ENCODE measurements at regions not wholly inside any gene's neighbourhood (a gene's known extent, or its start where the extent isn't known, plus 50 kb on each side); places are given as distances from the start of the nearest gene placed in this dataset.

DNA sequence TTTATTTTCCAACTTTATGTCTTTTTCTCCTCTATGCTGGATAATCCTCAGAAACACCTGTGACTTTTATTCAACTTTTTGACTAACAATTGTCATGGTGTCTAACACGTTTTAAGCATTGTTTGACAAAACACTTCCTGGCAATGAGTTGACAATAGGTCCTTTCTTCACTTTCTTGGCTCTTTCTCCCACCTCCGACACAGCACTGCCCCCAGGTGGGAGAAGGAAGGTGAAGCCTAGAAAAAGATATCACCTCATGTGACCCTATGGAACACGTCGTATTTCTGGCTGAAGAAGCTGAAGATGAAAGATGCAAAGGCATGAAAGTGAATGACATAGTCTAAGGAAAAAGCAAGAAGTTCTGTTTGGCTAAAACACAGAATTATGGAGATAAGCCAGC, 430.0 kb downstream of the ETNK1 start:
- no peaks in the 10 kb centered on the region for H3K27me3 ChIP-seq (ENCODE audit: insufficient read depth, low read length, poor library complexity)
- no peak overlapping the region for H3K56ac ChIP-seq (ENCODE audit: low read length)
- WGBS (ENCODE audit: extremely low coverage, insufficient coverage, low lambda C conversion rate): no CpG with 5 or more reads among the region's 4 CpGs
- no peak overlapping the region for H3K27ac ChIP-seq (ENCODE audit: low read depth, low read length)
- no peaks in the 10 kb centered on the region for H3K36me3 ChIP-seq (ENCODE audit: control insufficient read depth, insufficient read depth, low read length)
- H3K79me1 ChIP-seq (ENCODE audit: low read length): no peaks in the 10 kb centered on the region
- no peak overlapping the region for H4K5ac ChIP-seq (ENCODE audit: low read length)
- H3K4ac ChIP-seq (ENCODE audit: low read depth, low read length): no peak overlapping the region
- H3K79me2 ChIP-seq (ENCODE audit: control insufficient read depth, insufficient read depth, low read length): no peaks in the 10 kb centered on the region
- no peak overlapping the region for H3K4me2 ChIP-seq (ENCODE audit: low read length)
- no peak overlapping the region for H3K18ac ChIP-seq (ENCODE audit: low read length)
- no peak overlapping the region for H4K8ac ChIP-seq (ENCODE audit: low read depth, low read length)
- no peak overlapping the region for H3K23ac ChIP-seq (ENCODE audit: low read length)
- no peak overlapping the region for H2BK5ac ChIP-seq (ENCODE audit: low read length)
- peak; percentile 84 for DNase-seq
- H2AK5ac ChIP-seq (ENCODE audit: low read length): no peak overlapping the region
- no peak overlapping the region for H3K9ac ChIP-seq (ENCODE audit: low read length)
- no peaks in the 10 kb centered on the region for H3K4me1 ChIP-seq (ENCODE audit: control insufficient read depth, low read depth, low read length)
- H2BK120ac ChIP-seq (ENCODE audit: low read depth, low read length): no peak overlapping the region
- H2BK15ac ChIP-seq (replicated peaks; ENCODE audit: low read depth): no peak overlapping the region
- no peak overlapping the region for H3K4me3 ChIP-seq (ENCODE audit: low read length)

DNA sequence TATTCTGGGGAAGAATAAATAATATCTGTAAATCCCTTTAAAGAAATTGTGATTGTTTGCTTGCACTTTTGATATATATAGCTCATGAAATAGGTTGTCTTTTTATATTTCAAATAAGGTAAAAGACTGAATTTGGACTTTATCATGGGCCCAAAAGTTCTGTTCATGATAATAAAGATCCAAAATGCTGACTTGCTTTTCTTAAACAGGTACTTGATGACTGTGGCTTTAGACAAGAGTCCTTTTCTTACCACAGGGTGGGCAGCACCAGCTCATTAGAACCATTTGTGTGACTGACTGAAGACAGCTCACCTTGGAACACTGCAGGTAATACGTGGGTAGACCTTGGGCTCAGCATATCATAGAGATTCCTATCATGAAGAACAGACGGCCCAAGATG, 432.6 kb downstream of the ETNK1 start:
- DNase-seq: no peak

DNA sequence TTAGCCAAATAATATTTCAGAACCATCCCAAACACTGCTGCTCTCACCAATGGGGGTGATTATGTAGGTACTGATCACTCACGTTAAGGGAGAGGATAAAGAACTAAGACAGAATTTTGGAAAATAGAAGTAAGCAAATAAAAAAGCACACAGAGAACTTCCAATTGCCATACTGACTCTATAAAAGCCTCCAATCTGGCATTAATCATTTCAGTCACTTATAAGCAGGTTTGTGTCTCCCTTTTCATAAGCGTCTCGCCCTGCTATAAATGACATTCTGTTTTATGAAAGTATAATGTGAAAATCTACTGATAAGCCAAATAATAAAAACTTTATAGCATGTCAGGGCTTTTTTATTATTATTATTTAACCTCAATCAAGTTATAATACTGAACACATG, 435.2 kb downstream of the ETNK1 start:
- H3K56ac ChIP-seq (ENCODE audit: low read length): no peak overlapping the region
- no peak overlapping the region for H4K5ac ChIP-seq (ENCODE audit: low read length)
- no CpG with 5 or more reads among the region's 3 CpGs for WGBS (ENCODE audit: extremely low coverage, insufficient coverage, low lambda C conversion rate)
- no peak overlapping the region for H3K4ac ChIP-seq (ENCODE audit: low read depth, low read length)
- H3K27me3 ChIP-seq (ENCODE audit: insufficient read depth, low read length, poor library complexity): no peaks in the 10 kb centered on the region
- H3K4me1 ChIP-seq (ENCODE audit: control insufficient read depth, low read depth, low read length): no peaks in the 10 kb centered on the region
- no peak overlapping the region for H3K18ac ChIP-seq (ENCODE audit: low read length)
- no peak overlapping the region for H4K8ac ChIP-seq (ENCODE audit: low read depth, low read length)
- no peak overlapping the region for H3K27ac ChIP-seq (ENCODE audit: low read depth, low read length)
- H3K9ac ChIP-seq (ENCODE audit: low read length): no peak overlapping the region
- no peak overlapping the region for H3K4me2 ChIP-seq (ENCODE audit: low read length)
- H3K79me2 ChIP-seq (ENCODE audit: control insufficient read depth, insufficient read depth, low read length): no peaks in the 10 kb centered on the region
- H3K79me1 ChIP-seq (ENCODE audit: low read length): no peaks in the 10 kb centered on the region
- DNase-seq: no peak
- H3K4me3 ChIP-seq (ENCODE audit: low read length): no peak overlapping the region
- no peak overlapping the region for H3K23ac ChIP-seq (ENCODE audit: low read length)
- H2BK15ac ChIP-seq (replicated peaks; ENCODE audit: low read depth): no peak overlapping the region
- H2BK120ac ChIP-seq (ENCODE audit: low read depth, low read length): no peak overlapping the region
- no peaks in the 10 kb centered on the region for H3K36me3 ChIP-seq (ENCODE audit: control insufficient read depth, insufficient read depth, low read length)
- no peak overlapping the region for H2AK5ac ChIP-seq (ENCODE audit: low read length)
- no peak overlapping the region for H2BK5ac ChIP-seq (ENCODE audit: low read length)

More for the DNA sequence above, 432.6 kb downstream of the ETNK1 start:
- Histone ChIP-seq H3K23ac (ENCODE audit: low read length) (no peak overlapping the region), H3K27ac (ENCODE audit: low read depth, low read length) (no peak overlapping the region), H3K9ac (ENCODE audit: low read length) (no peak overlapping the region), H3K36me3 (ENCODE audit: control insufficient read depth, insufficient read depth, low read length) (no peaks in the 10 kb centered on the region), H3K18ac (ENCODE audit: low read length) (no peak overlapping the region), H3K4me3 (ENCODE audit: low read length) (no peak overlapping the region), H3K27me3 (ENCODE audit: insufficient read depth, low read length, poor library complexity) (no peaks in the 10 kb centered on the region), H3K56ac (ENCODE audit: low read length) (no peak overlapping the region), H2BK5ac (ENCODE audit: low read length) (no peak overlapping the region), H2BK15ac (replicated peaks; ENCODE audit: low read depth) (no peak overlapping the region), H4K5ac (ENCODE audit: low read length) (no peak overlapping the region), H3K79me2 (ENCODE audit: control insufficient read depth, insufficient read depth, low read length) (no peaks in the 10 kb centered on the region), H3K4ac (ENCODE audit: low read depth, low read length) (peak overlapping the region; percentile 31), H3K4me2 (ENCODE audit: low read length) (no peak overlapping the region), H4K8ac (ENCODE audit: low read depth, low read length) (no peak overlapping the region), H3K79me1 (ENCODE audit: low read length) (no peaks in the 10 kb centered on the region), H3K4me1 (ENCODE audit: control insufficient read depth, low read depth, low read length) (no peaks in the 10 kb centered on the region), H2AK5ac (ENCODE audit: low read length) (no peak overlapping the region), H2BK120ac (ENCODE audit: low read depth, low read length) (no peak overlapping the region)
- no CpG with 5 or more reads among the region's 2 CpGs for WGBS (ENCODE audit: extremely low coverage, insufficient coverage, low lambda C conversion rate)

DNA sequence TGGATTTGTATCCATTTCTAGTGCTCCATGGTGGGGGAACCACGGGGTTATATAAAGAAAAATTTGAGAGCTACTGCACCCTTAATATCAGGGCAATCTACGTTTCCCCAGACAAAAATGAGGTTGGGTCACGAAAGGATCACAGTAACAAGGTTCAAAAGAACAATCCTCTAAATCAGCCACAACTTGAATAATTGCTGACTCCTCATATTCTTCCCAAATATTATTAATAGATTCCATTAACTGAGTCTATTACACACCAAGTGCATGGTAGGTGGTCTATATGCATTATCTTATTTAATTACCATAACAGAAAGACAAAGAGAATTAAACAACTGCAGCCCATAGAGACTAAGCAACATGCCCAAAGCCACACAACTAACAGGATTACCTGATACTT, 438.2 kb downstream of the ETNK1 start:
- Histone ChIP-seq H3K4ac (ENCODE audit: low read depth, low read length) (no peak overlapping the region), H2BK15ac (replicated peaks; ENCODE audit: low read depth) (no peak overlapping the region), H3K36me3 (ENCODE audit: control insufficient read depth, insufficient read depth, low read length) (no peaks in the 10 kb centered on the region), H3K27me3 (ENCODE audit: insufficient read depth, low read length, poor library complexity) (no peaks in the 10 kb centered on the region), H3K9ac (ENCODE audit: low read length) (no peak overlapping the region), H3K79me1 (ENCODE audit: low read length) (no peaks in the 10 kb centered on the region), H3K4me3 (ENCODE audit: low read length) (no peak overlapping the region), H3K18ac (ENCODE audit: low read length) (no peak overlapping the region), H3K4me1 (ENCODE audit: control insufficient read depth, low read depth, low read length) (no peaks in the 10 kb centered on the region), H3K79me2 (ENCODE audit: control insufficient read depth, insufficient read depth, low read length) (no peaks in the 10 kb centered on the region), H2AK5ac (ENCODE audit: low read length) (no peak overlapping the region), H2BK120ac (ENCODE audit: low read depth, low read length) (no peak overlapping the region), H3K56ac (ENCODE audit: low read length) (no peak overlapping the region), H4K8ac (ENCODE audit: low read depth, low read length) (no peak overlapping the region), H3K23ac (ENCODE audit: low read length) (no peak overlapping the region), H3K4me2 (ENCODE audit: low read length) (no peak overlapping the region), H4K5ac (ENCODE audit: low read length) (no peak overlapping the region), H2BK5ac (ENCODE audit: low read length) (no peak overlapping the region), H3K27ac (ENCODE audit: low read depth, low read length) (no peak overlapping the region)
- no CpG with 5 or more reads among the region's 3 CpGs for WGBS (ENCODE audit: extremely low coverage, insufficient coverage, low lambda C conversion rate)
- DNase-seq: no peak

GRCh38 chr12:23066095-23066494, 441.1 kb downstream of the ETNK1 start:
- no peaks in the 10 kb centered on the region for H3K27me3 ChIP-seq (ENCODE audit: insufficient read depth, low read length, poor library complexity)
- WGBS (ENCODE audit: extremely low coverage, insufficient coverage, low lambda C conversion rate): no CpG with 5 or more reads among the region's 1 CpG
- H2AK5ac ChIP-seq (ENCODE audit: low read length): no peak overlapping the region
- H3K4ac ChIP-seq (ENCODE audit: low read depth, low read length): no peak overlapping the region
- no peak overlapping the region for H3K4me2 ChIP-seq (ENCODE audit: low read length)
- no peak overlapping the region for H3K23ac ChIP-seq (ENCODE audit: low read length)
- no peaks in the 10 kb centered on the region for H3K79me2 ChIP-seq (ENCODE audit: control insufficient read depth, insufficient read depth, low read length)
- no peaks in the 10 kb centered on the region for H3K36me3 ChIP-seq (ENCODE audit: control insufficient read depth, insufficient read depth, low read length)
- no peak overlapping the region for H3K18ac ChIP-seq (ENCODE audit: low read length)
- no peak overlapping the region for H4K5ac ChIP-seq (ENCODE audit: low read length)
- no peak overlapping the region for H3K27ac ChIP-seq (ENCODE audit: low read depth, low read length)
- DNase-seq: no peak
- no peaks in the 10 kb centered on the region for H3K4me1 ChIP-seq (ENCODE audit: control insufficient read depth, low read depth, low read length)
- no peak overlapping the region for H3K4me3 ChIP-seq (ENCODE audit: low read length)
- no peak overlapping the region for H2BK15ac ChIP-seq (replicated peaks; ENCODE audit: low read depth)
- H4K8ac ChIP-seq (ENCODE audit: low read depth, low read length): no peak overlapping the region
- no peak overlapping the region for H2BK120ac ChIP-seq (ENCODE audit: low read depth, low read length)
- H3K79me1 ChIP-seq (ENCODE audit: low read length): no peaks in the 10 kb centered on the region
- no peak overlapping the region for H3K9ac ChIP-seq (ENCODE audit: low read length)
- no peak overlapping the region for H3K56ac ChIP-seq (ENCODE audit: low read length)
- no peak overlapping the region for H2BK5ac ChIP-seq (ENCODE audit: low read length)

GRCh38 chr12:23083267-23083666, 458.3 kb downstream of the ETNK1 start:
- no peaks in the 10 kb centered on the region for H3K79me1 ChIP-seq (ENCODE audit: low read length)
- no CpG with 5 or more reads among the region's 2 CpGs for WGBS (ENCODE audit: extremely low coverage, insufficient coverage, low lambda C conversion rate)

More at GRCh38 chr12:23083267-23083666, 458.3 kb downstream of the ETNK1 start:
- no peak overlapping the region for H2BK120ac ChIP-seq (ENCODE audit: low read depth, low read length)
- H3K9ac ChIP-seq (ENCODE audit: low read length): no peak overlapping the region
- H2AK5ac ChIP-seq (ENCODE audit: low read length): no peak overlapping the region
- peak overlapping the region; percentile 13 for H4K8ac ChIP-seq (ENCODE audit: low read depth, low read length)
- H3K4me2 ChIP-seq (ENCODE audit: low read length): no peak overlapping the region
- H3K36me3 ChIP-seq (ENCODE audit: control insufficient read depth, insufficient read depth, low read length): no peaks in the 10 kb centered on the region
- H3K27ac ChIP-seq (ENCODE audit: low read depth, low read length): no peak overlapping the region
- no peaks in the 10 kb centered on the region for H3K4me1 ChIP-seq (ENCODE audit: control insufficient read depth, low read depth, low read length)
- DNase-seq: no peak
- H3K56ac ChIP-seq (ENCODE audit: low read length): no peak overlapping the region
- no peak overlapping the region for H3K4me3 ChIP-seq (ENCODE audit: low read length)
- H3K27me3 ChIP-seq (ENCODE audit: insufficient read depth, low read length, poor library complexity): no peaks in the 10 kb centered on the region
- H4K5ac ChIP-seq (ENCODE audit: low read length): no peak overlapping the region
- no peak overlapping the region for H3K23ac ChIP-seq (ENCODE audit: low read length)
- H3K4ac ChIP-seq (ENCODE audit: low read depth, low read length): no peak overlapping the region
- no peak overlapping the region for H2BK15ac ChIP-seq (replicated peaks; ENCODE audit: low read depth)
- H3K79me2 ChIP-seq (ENCODE audit: control insufficient read depth, insufficient read depth, low read length): no peaks in the 10 kb centered on the region
- H3K18ac ChIP-seq (ENCODE audit: low read length): no peak overlapping the region
- H2BK5ac ChIP-seq (ENCODE audit: low read length): no peak overlapping the region

Data from mesendoderm (in vitro differentiated cells).